IPS-15b (cell line): ENCODE measurements at regions not wholly inside any gene's neighbourhood (a gene's known extent, or its start where the extent isn't known, plus 50 kb on each side); places are given as distances from the start of the nearest gene placed in this dataset.
"Not testable (repeated sequence)": the region's sequence is repeated elsewhere in the genome, so short reads cannot be mapped to it uniquely, and the experiment has no call there.

ENCODE experiments used
- H3K27me3 ChIP-seq: one replicate; pipeline ENCODE4 v1.6.1; 2013; ENCODE audit warnings: low read length; ENCODE audit not compliant: control insufficient read depth, insufficient read depth
- H3K36me3 ChIP-seq: one replicate; pipeline ENCODE4 v1.6.1; 2013; ENCODE audit warnings: low read length; ENCODE audit not compliant: control insufficient read depth, insufficient read depth
- H3K4me1 ChIP-seq: one replicate; pipeline ENCODE4 v1.6.1; 2013; ENCODE audit warnings: mild to moderate bottlenecking, low read length; ENCODE audit not compliant: control insufficient read depth, insufficient read depth
- H3K4me3 ChIP-seq: one replicate; pipeline ENCODE4 v1.5.1; 2013; ENCODE audit warnings: low read depth, low read length
- H3K9ac ChIP-seq: one replicate; pipeline ENCODE4 v1.6.1; 2013; ENCODE audit warnings: low read depth, mild to moderate bottlenecking, low read length
- H3K9me3 ChIP-seq: one replicate; pipeline ENCODE4 v1.6.1; 2013; ENCODE audit warnings: mild to moderate bottlenecking, low read length; ENCODE audit not compliant: control insufficient read depth, insufficient read depth

GRCh38 chr5:91315701-91316100, 67.4 kb downstream of the ARRDC3 start:
- no peak overlapping the region for H3K9ac ChIP-seq
- H3K4me3 ChIP-seq, result no peak overlapping the region
- H3K36me3 ChIP-seq, result no peaks in the 10 kb centered on the region
- H3K4me1 ChIP-seq, result no peaks in the 10 kb centered on the region
- H3K9me3 ChIP-seq, result no peaks in the 10 kb centered on the region
- H3K27me3 ChIP-seq, result no peaks in the 10 kb centered on the region

- Histone ChIP-seq H3K36me3 (no peaks in the 10 kb centered on the region), H3K4me3 (no peak overlapping the region), H3K4me1 (no peaks in the 10 kb centered on the region), H3K27me3 (no peaks in the 10 kb centered on the region), H3K9me3 (no peaks in the 10 kb centered on the region), H3K9ac (no peak overlapping the region)
These were observed 69.1 kb downstream of the ARRDC3 start for GRCh38 chr5:91313757-91314673.

DNA sequence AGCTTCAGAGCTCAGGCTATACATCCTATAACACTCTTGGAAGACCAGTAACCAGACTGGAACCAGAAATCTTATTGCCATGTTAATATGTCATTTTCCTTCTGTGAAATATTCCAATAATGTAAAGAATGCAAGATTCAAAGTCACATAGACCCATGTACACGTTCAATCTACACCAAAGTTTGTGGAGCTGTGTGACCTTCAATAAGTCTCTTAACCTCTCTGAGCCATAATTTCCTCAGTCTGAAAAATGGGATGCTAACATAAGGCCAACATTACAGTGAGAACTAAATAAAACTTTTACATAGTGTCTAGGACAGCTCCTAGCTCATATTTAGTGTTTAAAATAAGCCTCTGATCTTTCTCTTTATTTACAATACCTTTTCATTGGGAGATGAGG, 70.4 kb downstream of the ARRDC3 start:
- Histone ChIP-seq H3K9ac (no peak overlapping the region), H3K4me1 (no peaks in the 10 kb centered on the region), H3K4me3 (no peak overlapping the region), H3K36me3 (no peaks in the 10 kb centered on the region), H3K9me3 (no peaks in the 10 kb centered on the region), H3K27me3 (no peaks in the 10 kb centered on the region)

- Histone ChIP-seq H3K4me3 (no peak overlapping the region), H3K9me3 (no peaks in the 10 kb centered on the region), H3K36me3 (no peaks in the 10 kb centered on the region), H3K4me1 (no peaks in the 10 kb centered on the region), H3K27me3 (no peaks in the 10 kb centered on the region), H3K9ac (no peak overlapping the region)
These were observed 71.2 kb downstream of the ARRDC3 start for GRCh38 chr5:91311697-91312501.

- Histone ChIP-seq H3K9me3 (no peaks in the 10 kb centered on the region), H3K9ac (no peak overlapping the region), H3K4me3 (no peak overlapping the region), H3K36me3 (no peaks in the 10 kb centered on the region), H3K4me1 (no peaks in the 10 kb centered on the region), H3K27me3 (no peaks in the 10 kb centered on the region)
These were observed 71.9 kb downstream of the ARRDC3 start for GRCh38 chr5:91311168-91311696.

DNA sequence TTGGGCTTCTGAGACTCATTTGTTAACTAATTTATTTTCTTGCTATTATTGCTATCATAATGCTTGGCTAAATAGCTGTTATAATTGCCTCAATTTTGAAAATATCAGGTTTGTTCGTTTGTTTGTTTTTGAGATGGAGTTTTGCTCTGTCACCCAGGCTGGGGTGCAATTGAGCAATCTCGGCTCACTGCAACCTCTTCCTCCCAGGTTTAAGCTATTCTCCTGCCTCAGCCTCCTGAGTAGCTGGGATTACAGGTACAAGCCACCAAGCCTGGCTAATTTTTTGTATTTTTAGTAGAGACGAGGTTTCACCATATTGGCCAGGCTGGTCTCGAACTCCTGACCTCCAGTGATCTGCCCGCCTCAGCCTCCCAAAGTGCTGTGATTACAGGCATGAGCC, 75.0 kb downstream of the ARRDC3 start:
- not testable (repeated sequence) for H3K9me3 ChIP-seq, H3K9ac ChIP-seq, H3K27me3 ChIP-seq, H3K4me1 ChIP-seq, H3K36me3 ChIP-seq, H3K4me3 ChIP-seq

DNA sequence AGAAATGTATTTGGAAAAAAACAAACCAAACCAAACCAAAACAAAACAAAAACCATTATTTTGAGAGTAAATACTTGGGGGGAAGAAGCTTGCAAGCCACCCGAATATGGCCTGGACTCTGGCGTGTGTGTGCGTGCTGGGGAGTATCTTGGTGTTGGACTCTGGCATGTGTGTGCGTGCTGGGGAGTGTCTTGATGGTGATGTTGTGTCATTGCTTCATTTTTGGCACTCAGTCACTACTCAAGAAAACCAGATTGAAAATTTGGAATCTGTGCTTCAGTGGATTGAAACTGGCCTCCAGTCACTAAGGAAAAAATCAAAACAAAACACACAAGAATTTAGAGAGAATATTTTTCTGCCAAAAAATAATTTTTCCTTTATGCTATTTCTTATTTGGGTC, 76.1 kb downstream of the ARRDC3 start:
- H3K9me3 ChIP-seq, result no peaks in the 10 kb centered on the region
- no peaks in the 10 kb centered on the region for H3K4me1 ChIP-seq
- no peaks in the 10 kb centered on the region for H3K27me3 ChIP-seq
- no peak overlapping the region for H3K9ac ChIP-seq
- no peaks in the 10 kb centered on the region for H3K36me3 ChIP-seq
- no peak overlapping the region for H3K4me3 ChIP-seq

DNA sequence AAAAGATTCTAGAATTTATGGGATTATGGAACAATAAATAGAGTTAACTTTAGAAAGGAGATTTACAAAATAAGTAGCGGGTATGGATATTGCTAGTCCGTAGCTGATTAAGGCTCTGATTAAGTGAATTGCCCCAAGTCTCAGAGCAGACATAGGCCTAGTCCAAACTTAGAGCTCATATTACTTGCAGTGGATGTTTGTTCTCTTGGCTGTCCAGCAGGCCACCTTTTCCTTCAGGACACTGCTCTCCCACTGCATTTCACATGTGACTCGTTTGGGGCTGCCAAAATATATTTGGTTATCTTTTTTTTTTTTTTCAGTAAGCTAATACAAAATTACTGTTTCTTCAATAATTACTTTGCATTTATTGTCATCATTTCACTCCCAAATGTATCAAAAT, 76.6 kb downstream of the ARRDC3 start:
- no peaks in the 10 kb centered on the region for H3K4me1 ChIP-seq
- no peaks in the 10 kb centered on the region for H3K9me3 ChIP-seq
- H3K4me3 ChIP-seq, result no peak overlapping the region
- H3K9ac ChIP-seq, result no peak overlapping the region
- H3K36me3 ChIP-seq, result no peaks in the 10 kb centered on the region
- no peaks in the 10 kb centered on the region for H3K27me3 ChIP-seq

- Histone ChIP-seq H3K4me3 (no peak overlapping the region), H3K27me3 (no peaks in the 10 kb centered on the region), H3K9me3 (no peaks in the 10 kb centered on the region), H3K36me3 (no peaks in the 10 kb centered on the region), H3K9ac (no peak overlapping the region), H3K4me1 (no peaks in the 10 kb centered on the region)
These were observed 77.5 kb downstream of the ARRDC3 start for GRCh38 chr5:91305640-91306039.

DNA sequence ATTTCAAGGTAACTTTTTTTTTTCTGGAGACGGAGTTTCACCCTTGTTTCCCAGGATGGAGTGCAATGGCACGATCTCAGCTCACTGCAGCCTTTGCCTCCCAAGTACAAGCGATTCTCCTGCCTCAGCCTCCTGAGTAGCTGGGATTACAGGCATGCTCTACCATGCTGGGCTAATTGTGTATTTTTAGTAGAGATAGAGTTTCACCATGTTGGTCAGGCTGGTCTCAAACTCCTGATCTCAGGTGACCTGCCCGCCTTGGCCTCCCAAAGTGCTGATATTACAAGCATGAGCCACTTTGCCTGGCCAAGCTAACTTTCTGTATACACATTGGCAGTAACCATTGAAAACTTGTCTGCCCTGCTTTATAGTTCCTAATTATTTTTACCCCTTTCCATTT, 79.1 kb downstream of the ARRDC3 start:
- H3K36me3 ChIP-seq, H3K9me3 ChIP-seq, H3K9ac ChIP-seq, H3K4me1 ChIP-seq, H3K27me3 ChIP-seq, H3K4me3 ChIP-seq: not testable (repeated sequence)

DNA sequence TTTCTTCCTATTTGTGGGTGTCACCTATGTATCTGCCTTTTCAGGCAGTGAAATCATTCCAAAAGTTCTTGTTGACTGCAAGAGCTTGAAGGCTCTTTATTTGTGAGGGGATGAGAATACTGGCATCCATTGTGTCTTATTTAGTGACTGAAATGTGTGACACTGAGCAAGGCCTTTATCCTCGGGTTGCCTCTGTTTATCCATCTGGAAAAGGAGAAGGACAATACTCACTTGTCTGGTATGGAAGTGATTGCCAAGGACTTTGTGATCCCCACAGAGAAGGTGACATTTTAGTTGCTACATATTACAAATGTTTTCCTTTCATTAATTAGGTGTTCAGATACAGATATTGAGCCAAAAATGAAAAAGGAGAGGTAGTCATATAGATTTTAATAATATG, 80.2 kb downstream of the ARRDC3 start:
- Histone ChIP-seq H3K36me3 (no peaks in the 10 kb centered on the region), H3K4me1 (no peaks in the 10 kb centered on the region), H3K27me3 (no peaks in the 10 kb centered on the region), H3K4me3 (no peak overlapping the region), H3K9me3 (no peaks in the 10 kb centered on the region), H3K9ac (no peak overlapping the region)

DNA sequence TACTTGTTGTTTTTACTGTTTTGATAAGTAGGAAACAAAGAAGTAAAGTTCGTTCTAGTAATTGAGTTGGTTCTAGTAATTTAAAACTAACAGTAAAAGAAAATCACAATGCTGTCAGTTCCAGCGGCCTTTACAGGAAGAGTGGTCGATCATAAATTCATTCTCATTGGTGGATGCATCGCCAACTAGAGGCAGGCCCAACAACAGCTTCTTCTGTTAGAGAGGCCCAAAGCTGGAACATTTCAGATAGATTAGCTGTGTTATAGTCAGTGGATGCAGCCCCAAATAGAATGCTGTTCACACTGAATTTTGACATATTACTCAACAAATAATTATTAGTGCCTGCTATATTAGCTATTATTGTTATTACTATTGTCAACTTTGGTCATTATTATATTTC, 80.8 kb downstream of the ARRDC3 start:
- Histone ChIP-seq H3K9me3 (no peaks in the 10 kb centered on the region), H3K36me3 (no peaks in the 10 kb centered on the region), H3K4me1 (no peaks in the 10 kb centered on the region), H3K4me3 (no peak overlapping the region), H3K27me3 (no peaks in the 10 kb centered on the region), H3K9ac (no peak overlapping the region)
